H1 (cell line): ENCODE measurements at regions not wholly inside any gene's neighbourhood (a gene's known extent, or its start where the extent isn't known, plus 50 kb on each side); places are given as distances from the start of the nearest gene placed in this dataset.

ENCODE experiments used
- CTCF ChIA-PET: fragments of 300-600 bp; sonication (Branson Sonifier 250); formaldehyde crosslinking; loops from one replicate; lab custom pipeline; 2021; ENCODE audit not compliant: partially characterized antibody; lab: Charles Lee
- POLR2A ChIA-PET: fragments of 300-600 bp; sonication (Branson Sonifier 250); formaldehyde crosslinking; loops from one replicate; lab custom pipeline; 2021; ENCODE audit warnings: inconsistent platforms; ENCODE audit not compliant: partially characterized antibody; lab: Charles Lee
- DNase-seq, 2 experiments: peaks; one replicate each; pipeline versions ENCODE4 v3.0.0 to v3.0.0-alpha.2; 2010 to 2022; ENCODE audit warnings: low spot score in 2 of 2, low read depth in 1 of 2, mixed read lengths in 1 of 2
- FAIRE-seq: peaks from 2 replicates; lab custom pipeline; 2011; peaks lifted over from hg19 to GRCh38; lab: Jason Lieb, UNC
- H2AFZ ChIP-seq: 2 replicates; pipeline ENCODE4 v1.8.1; 2012; ENCODE audit warnings: low read length, inconsistent platforms
- H2AK5ac ChIP-seq: 2 replicates; pipeline ENCODE4 v1.6.1; 2013; ENCODE audit warnings: low read depth, low read length
- H2BK120ac ChIP-seq: replicated peaks from 2 replicates; pipeline ENCODE3; 2013; ENCODE audit warnings: low read depth, low read length, inconsistent platforms
- H2BK12ac ChIP-seq: 2 replicates; pipeline ENCODE4 v1.6.1; 2013; ENCODE audit warnings: low read depth, low read length
- H2BK15ac ChIP-seq: 2 replicates; pipeline ENCODE4 v1.6.1; 2013; ENCODE audit warnings: low read length
- H2BK20ac ChIP-seq: 2 replicates; pipeline ENCODE4 v1.6.1; 2013; ENCODE audit warnings: low read length
- H2BK5ac ChIP-seq: 2 replicates; pipeline ENCODE4 v1.6.1; 2013; ENCODE audit warnings: low read depth, low read length
- H3K14ac ChIP-seq: 2 replicates; pipeline ENCODE4 v1.6.1; 2013; ENCODE audit warnings: inconsistent platforms; ENCODE audit not compliant: insufficient read length
- H3K18ac ChIP-seq: 2 replicates; pipeline ENCODE4 v1.6.1; 2013; ENCODE audit warnings: low read length; ENCODE audit errors: extremely low read depth
- H3K23ac ChIP-seq: 2 replicates; pipeline ENCODE4 v1.6.1; 2013; ENCODE audit warnings: inconsistent platforms; ENCODE audit not compliant: insufficient read length
- H3K23me2 ChIP-seq: 2 replicates; pipeline ENCODE4 v1.6.1; 2013; ENCODE audit warnings: low read depth, low read length
- H3K27ac ChIP-seq: 2 replicates; pipeline ENCODE4 v1.6.1; 2011; ENCODE audit warnings: low read depth, low read length, inconsistent platforms
- H3K27me3 ChIP-seq, 4 experiments: replicated peaks in 1 of 4; 1 replicate in 1 of 4; 2 replicates in 3 of 4; pipeline versions ENCODE4 v1.6.1 to v1.8.1; 2011 to 2013; ENCODE audit warnings: low read length in 3 of 4, mild to moderate bottlenecking in 3 of 4, inconsistent platforms in 2 of 4, mixed read lengths in 2 of 4, moderate library complexity in 1 of 4; ENCODE audit not compliant: control insufficient read depth in 3 of 4, insufficient read depth in 3 of 4; ENCODE audit errors: extremely low read depth in 1 of 4
- H3K36me3 ChIP-seq, 4 experiments: 2 replicates each; pipeline versions ENCODE4 v1.6.1 to v1.8.1; 2011 to 2013; ENCODE audit warnings: mild to moderate bottlenecking in 4 of 4, low read length in 3 of 4, moderate library complexity in 2 of 4, control low read depth in 1 of 4, inconsistent platforms in 1 of 4; ENCODE audit not compliant: insufficient read depth in 4 of 4, control insufficient read depth in 2 of 4
- H3K4ac ChIP-seq: replicated peaks from 2 replicates; pipeline ENCODE3; 2013; ENCODE audit warnings: low read length, low read depth, mixed read lengths, inconsistent platforms; ENCODE audit not compliant: insufficient read length
- H3K4me1 ChIP-seq, 4 experiments: replicated peaks in 1 of 4; 1 replicate in 1 of 4; 2 replicates in 3 of 4; pipeline versions ENCODE4 v1.6.1 to v1.8.1; 2011 to 2013; ENCODE audit warnings: low read length in 3 of 4, inconsistent platforms in 2 of 4, mixed read lengths in 1 of 4; ENCODE audit not compliant: insufficient read depth in 4 of 4, control insufficient read depth in 3 of 4
- H3K4me2 ChIP-seq, 2 experiments: 2 replicates each; pipeline versions ENCODE4 v1.6.1 to v1.8.1; 2011 to 2013; ENCODE audit warnings: low read depth in 2 of 2, low read length in 2 of 2, control low read depth in 1 of 2, inconsistent platforms in 1 of 2, mild to moderate bottlenecking in 1 of 2; ENCODE audit not compliant: insufficient read depth in 1 of 2
- H3K4me3 ChIP-seq, 4 experiments: fragments of 200-600, 300-600 bp in 1 of 4; sonication (generic), shearing (Covaris generic), sonication (Bioruptor Twin) in 1 of 4; 2 replicates each; pipeline versions ENCODE4 v1.5.1 to v1.8.1; 2011 to 2016; ENCODE audit warnings: low read length in 4 of 4, low read depth in 3 of 4, control low read depth in 2 of 4, inconsistent platforms in 2 of 4, mild to moderate bottlenecking in 2 of 4, mixed read lengths in 1 of 4, moderate library complexity in 1 of 4; ENCODE audit not compliant: insufficient read depth in 2 of 4; ENCODE audit errors: extremely low read depth in 1 of 4
- H3K56ac ChIP-seq: replicated peaks from 2 replicates; pipeline ENCODE3; 2013; ENCODE audit warnings: low read depth, mild to moderate bottlenecking, mixed read lengths, low read length, inconsistent platforms; ENCODE audit not compliant: insufficient read length
- H3K79me1 ChIP-seq: 2 replicates; pipeline ENCODE4 v1.6.1; 2013; ENCODE audit warnings: low read depth, low read length, control low read depth
- H3K79me2 ChIP-seq, 2 experiments: 2 replicates each; pipeline versions ENCODE4 v1.6.1 to v1.8.1; 2012 to 2013; ENCODE audit warnings: low read length in 2 of 2, mild to moderate bottlenecking in 2 of 2, inconsistent platforms in 1 of 2; ENCODE audit not compliant: insufficient read depth in 2 of 2, control insufficient read depth in 1 of 2
- H3K9ac ChIP-seq, 4 experiments: replicated peaks in 1 of 4; 1 replicate in 1 of 4; 2 replicates in 3 of 4; pipeline versions ENCODE4 v1.6.1 to v1.8.1; 2011 to 2013; ENCODE audit warnings: low read depth in 3 of 4, low read length in 3 of 4, control low read depth in 2 of 4, mild to moderate bottlenecking in 2 of 4, moderate library complexity in 2 of 4, inconsistent platforms in 1 of 4; ENCODE audit errors: extremely low read depth in 1 of 4
- H3K9me3 ChIP-seq, 2 experiments: 2 replicates each; pipeline versions ENCODE4 v1.6.1 to v1.8.1; 2012 to 2013; ENCODE audit warnings: mild to moderate bottlenecking in 2 of 2, moderate library complexity in 2 of 2, control low read depth in 1 of 2, inconsistent platforms in 1 of 2, low read depth in 1 of 2, low read length in 1 of 2, mixed read lengths in 1 of 2; ENCODE audit not compliant: insufficient read depth in 2 of 2
- H4K20me1 ChIP-seq, 2 experiments: replicated peaks in 1 of 2; 2 replicates each; pipeline versions ENCODE3 to v1.8.1; 2011 to 2013; ENCODE audit warnings: inconsistent platforms in 2 of 2, low read length in 2 of 2, mild to moderate bottlenecking in 1 of 2; ENCODE audit not compliant: insufficient read depth in 2 of 2, control insufficient read depth in 1 of 2
- H4K5ac ChIP-seq: 2 replicates; pipeline ENCODE4 v1.6.1; 2013; ENCODE audit warnings: low read length, low read depth, mixed read lengths, inconsistent platforms; ENCODE audit not compliant: insufficient read length
- H4K8ac ChIP-seq: 2 replicates; pipeline ENCODE4 v1.8.0; 2013; ENCODE audit warnings: mild to moderate bottlenecking, moderate library complexity, low read length, inconsistent platforms; ENCODE audit not compliant: insufficient read depth; ENCODE audit errors: extremely low read depth
- H4K91ac ChIP-seq: replicated peaks from 2 replicates; pipeline ENCODE3; 2013; ENCODE audit warnings: low read length, mixed read lengths, inconsistent platforms; ENCODE audit not compliant: insufficient read length
- BACH1 ChIP-seq: IDR thresholded peaks from 2 replicates; pipeline ENCODE4 v1.6.1; 2012; ENCODE audit warnings: low read length, improper control_type of control experiment
- CBX8 ChIP-seq: fragments of 300-800, 300-1000 bp; sonication (generic); IDR thresholded peaks from 2 replicates; pipeline ENCODE4 v1.7.1; 2016; ENCODE audit warnings: low read depth, low read length, borderline replicate concordance
- CREB1 ChIP-seq: IDR thresholded peaks from 2 replicates; pipeline ENCODE4 v1.6.1; 2012; ENCODE audit warnings: inconsistent platforms
- EGR1 ChIP-seq: IDR thresholded peaks from 2 replicates; pipeline ENCODE4 v1.6.1; 2011; ENCODE audit warnings: low read depth, low read length, borderline replicate concordance
- JUN ChIP-seq: IDR thresholded peaks from 2 replicates; pipeline ENCODE4 v1.6.1; 2011; ENCODE audit warnings: low read depth, mild to moderate bottlenecking, improper control_type of control experiment, low read length
- NANOG ChIP-seq: IDR thresholded peaks from 2 replicates; pipeline ENCODE4 v1.6.1; 2011; ENCODE audit warnings: low read length, low read depth, mild to moderate bottlenecking, inconsistent platforms; ENCODE audit not compliant: insufficient read depth, poor library complexity, severe bottlenecking
- RXRA ChIP-seq: IDR thresholded peaks from 2 replicates; pipeline ENCODE4 v1.6.1; 2011; ENCODE audit warnings: low read depth, mild to moderate bottlenecking, low read length, moderate library complexity; ENCODE audit not compliant: insufficient read depth
- SP1 ChIP-seq: IDR thresholded peaks from 2 replicates; pipeline ENCODE4 v1.6.1; 2011; ENCODE audit warnings: low read depth, low read length
- SP2 ChIP-seq: IDR thresholded peaks from 2 replicates; pipeline ENCODE4 v1.6.1; 2012; ENCODE audit warnings: mild to moderate bottlenecking, low read length, inconsistent platforms
- WGBS, 2 experiments: shearing (Covaris generic) in 1 of 2; methylation state at CpG; one replicate each; pipeline versions ENCODE4 v1.1.6 to v1.1.7; 2013 to 2015; ENCODE audit warnings: low lambda C conversion rate in 2 of 2, mixed read lengths in 2 of 2, inconsistent platforms in 1 of 2, low coverage in 1 of 2, missing lambda C conversion rate in 1 of 2; ENCODE audit not compliant: insufficient replicate concordance in 2 of 2, insufficient coverage in 1 of 2, insufficient read length in 1 of 2; ENCODE audit errors: extremely low coverage in 1 of 2, missing lambda C conversion rate in 1 of 2; 5-methylcytosine and 5-hydroxymethylcytosine counted together

DNA sequence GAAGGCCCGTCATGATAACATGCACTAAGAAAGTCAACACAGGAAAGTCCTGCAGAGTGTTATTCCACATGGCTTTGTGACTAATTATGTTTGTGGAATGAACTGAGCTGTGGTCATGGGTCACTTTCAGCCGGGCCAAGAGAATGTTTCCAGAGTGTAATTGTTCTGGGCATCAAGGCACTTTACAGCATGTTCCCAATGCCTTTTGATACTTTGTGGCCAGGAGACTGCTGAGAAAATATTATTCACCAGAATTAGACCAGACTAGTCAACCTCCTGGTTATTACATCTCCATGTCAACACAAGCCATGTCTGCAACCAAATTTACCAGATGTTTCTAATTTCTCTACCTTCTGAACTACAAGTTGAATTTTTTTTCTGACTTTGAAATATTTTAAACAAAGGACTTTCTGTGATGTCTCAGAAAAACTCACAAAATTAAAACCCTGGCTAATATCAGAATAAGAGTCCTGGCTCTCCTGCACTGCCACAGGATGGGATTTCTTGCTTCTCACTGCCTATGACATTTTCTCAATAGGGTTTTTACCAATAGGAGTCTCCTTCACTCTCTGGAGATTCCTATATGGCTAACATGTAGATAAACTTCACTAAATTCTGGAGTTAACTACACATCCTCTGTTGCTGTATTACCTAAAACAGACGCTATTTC, 90.6 kb upstream of the WDR75 start:
- H3K36me3 ChIP-seq: no peaks in the 10 kb centered on the region
- peaks cover 0 to 1% (median 0%) of the 10 kb centered on the region in 4 experiments; a peak in 1 of 7 replicates for H3K27me3 ChIP-seq
- no peak overlapping the region for H3K4me3 ChIP-seq
- no peak overlapping the region for H3K4ac ChIP-seq
- H4K5ac ChIP-seq: no peak overlapping the region
- H3K23me2 ChIP-seq: no peaks in the 10 kb centered on the region
- H2BK120ac ChIP-seq: no peak overlapping the region
- TF ChIP-seq CBX8 (no peak), BACH1 (no peak), NANOG (no peak), SP1 (no peak), EGR1 (no peak), JUN (no peak), CREB1 (no peak), SP2 (no peak), RXRA (no peak)
- H2BK12ac ChIP-seq: no peak overlapping the region
- no peak overlapping the region for H2AK5ac ChIP-seq
- no peaks in the 10 kb centered on the region for H4K20me1 ChIP-seq
- 91% methylated on average over 3 of the region's 3 CpGs; no CpG with 5 or more reads in 1 of the 2 experiments for WGBS, 2 experiments
- no peak overlapping the region for H2BK20ac ChIP-seq
- H3K14ac ChIP-seq: no peak overlapping the region
- no peak overlapping the region for H3K9ac ChIP-seq
- no peak overlapping the region for H3K18ac ChIP-seq
- ChIA-PET CTCF (no interaction called here), POLR2A (no interaction called here)
- H3K56ac ChIP-seq: no peak overlapping the region
- H3K4me2 ChIP-seq: no peak overlapping the region
- H3K9me3 ChIP-seq: peaks cover 0 to 6% of the 10 kb centered on the region in 2 experiments; a peak in 2 of 4 replicates
- peaks cover 0 to 2% (median 0%) of the 10 kb centered on the region in 4 experiments; a peak in 1 of 7 replicates for H3K4me1 ChIP-seq
- no peak overlapping the region for H2AFZ ChIP-seq
- no peak overlapping the region for H4K91ac ChIP-seq
- H3K27ac ChIP-seq: no peak overlapping the region
- no peaks in the 10 kb centered on the region for H3K79me1 ChIP-seq
- FAIRE-seq: no peak
- H4K8ac ChIP-seq: no peak overlapping the region
- no peak overlapping the region for H2BK15ac ChIP-seq
- H3K79me2 ChIP-seq: no peaks in the 10 kb centered on the region
- H3K23ac ChIP-seq: no peak overlapping the region
- H2BK5ac ChIP-seq: no peak overlapping the region
- no peak for DNase-seq
